ENCODE measurements at regions not wholly inside any gene's neighbourhood (a gene's known extent, or its start where the extent isn't known, plus 50 kb on each side); places are given as distances from the start of the nearest gene placed in this dataset.

- Histone ChIP-seq H3K27ac (ENCODE audit: low read length) (no peak overlapping the region), H3K9me2 (ENCODE audit: insufficient read depth, low read length) (no peaks in the 10 kb centered on the region), H3F3A (ENCODE audit: insufficient read depth, low read length, poor library complexity, severe bottlenecking) (no peaks in the 10 kb centered on the region), H2AFZ (ENCODE audit: low read depth, low read length) (no peak overlapping the region), H3K9ac (ENCODE audit: low read length) (no peak overlapping the region), H4K20me1 (ENCODE audit: insufficient read depth) (no peaks in the 10 kb centered on the region), H3K79me2 (replicated peaks; ENCODE audit: insufficient read depth, low read length) (no peaks in the 10 kb centered on the region), H3K36me3 (ENCODE audit: insufficient read depth, low read length) (no peaks in the 10 kb centered on the region), H3K4me3 (ENCODE audit: low read length) (no peak overlapping the region), H3K9me3 (ENCODE audit: low read length) (no peaks in the 10 kb centered on the region), H3K4me2 (ENCODE audit: low read length) (no peak overlapping the region), H3K27me3 (ENCODE audit: insufficient read depth, low read depth, low read length) (no peaks in the 10 kb centered on the region)
- no peak for TF ChIP-seq SMC3 (conservative IDR thresholded peaks at IDR 0.05; ENCODE audit: poor library complexity)
- no peak for TF ChIP-seq POLR2AphosphoS5 (IDR thresholded peaks at IDR 0.05)
- no peak for TF ChIP-seq EP300 (conservative IDR thresholded peaks at IDR 0.05; ENCODE audit: poor library complexity, severe bottlenecking)
- TF ChIP-seq, protein P1, sequence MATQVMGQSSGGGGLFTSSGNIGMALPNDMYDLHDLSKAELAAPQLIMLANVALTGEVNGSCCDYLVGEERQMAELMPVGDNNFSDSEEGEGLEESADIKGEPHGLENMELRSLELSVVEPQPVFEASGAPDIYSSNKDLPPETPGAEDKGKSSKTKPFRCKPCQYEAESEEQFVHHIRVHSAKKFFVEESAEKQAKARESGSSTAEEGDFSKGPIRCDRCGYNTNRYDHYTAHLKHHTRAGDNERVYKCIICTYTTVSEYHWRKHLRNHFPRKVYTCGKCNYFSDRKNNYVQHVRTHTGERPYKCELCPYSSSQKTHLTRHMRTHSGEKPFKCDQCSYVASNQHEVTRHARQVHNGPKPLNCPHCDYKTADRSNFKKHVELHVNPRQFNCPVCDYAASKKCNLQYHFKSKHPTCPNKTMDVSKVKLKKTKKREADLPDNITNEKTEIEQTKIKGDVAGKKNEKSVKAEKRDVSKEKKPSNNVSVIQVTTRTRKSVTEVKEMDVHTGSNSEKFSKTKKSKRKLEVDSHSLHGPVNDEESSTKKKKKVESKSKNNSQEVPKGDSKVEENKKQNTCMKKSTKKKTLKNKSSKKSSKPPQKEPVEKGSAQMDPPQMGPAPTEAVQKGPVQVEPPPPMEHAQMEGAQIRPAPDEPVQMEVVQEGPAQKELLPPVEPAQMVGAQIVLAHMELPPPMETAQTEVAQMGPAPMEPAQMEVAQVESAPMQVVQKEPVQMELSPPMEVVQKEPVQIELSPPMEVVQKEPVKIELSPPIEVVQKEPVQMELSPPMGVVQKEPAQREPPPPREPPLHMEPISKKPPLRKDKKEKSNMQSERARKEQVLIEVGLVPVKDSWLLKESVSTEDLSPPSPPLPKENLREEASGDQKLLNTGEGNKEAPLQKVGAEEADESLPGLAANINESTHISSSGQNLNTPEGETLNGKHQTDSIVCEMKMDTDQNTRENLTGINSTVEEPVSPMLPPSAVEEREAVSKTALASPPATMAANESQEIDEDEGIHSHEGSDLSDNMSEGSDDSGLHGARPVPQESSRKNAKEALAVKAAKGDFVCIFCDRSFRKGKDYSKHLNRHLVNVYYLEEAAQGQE (IDR thresholded peaks at IDR 0.05; ENCODE audit: borderline replicate concordance): no peak
Observed at GRCh38 chr14:86540636-86541247, 1010.8 kb downstream of the FLRT2 start.

GRCh38 chr14:86539361-86540070 lies 1009.6 kb downstream of the FLRT2 start:
- Histone ChIP-seq H3K4me2 (ENCODE audit: low read length) (no peak overlapping the region), H3F3A (ENCODE audit: insufficient read depth, low read length, poor library complexity, severe bottlenecking) (no peaks in the 10 kb centered on the region), H3K9me3 (ENCODE audit: low read length) (no peaks in the 10 kb centered on the region), H4K20me1 (ENCODE audit: insufficient read depth) (no peaks in the 10 kb centered on the region), H3K9ac (ENCODE audit: low read length) (no peak overlapping the region), H3K27me3 (ENCODE audit: insufficient read depth, low read depth, low read length) (no peaks in the 10 kb centered on the region), H3K27ac (ENCODE audit: low read length) (no peak overlapping the region), H3K9me2 (ENCODE audit: insufficient read depth, low read length) (no peaks in the 10 kb centered on the region), H3K36me3 (ENCODE audit: insufficient read depth, low read length) (no peaks in the 10 kb centered on the region), H2AFZ (ENCODE audit: low read depth, low read length) (no peak overlapping the region), H3K4me3 (ENCODE audit: low read length) (no peak overlapping the region), H3K79me2 (replicated peaks; ENCODE audit: insufficient read depth, low read length) (no peaks in the 10 kb centered on the region)
- TF ChIP-seq, protein P1 (IDR thresholded peaks at IDR 0.05; ENCODE audit: borderline replicate concordance): no peak
- TF ChIP-seq TAF1 (IDR thresholded peaks at IDR 0.05; ENCODE audit: low read depth): no peak
- TF ChIP-seq SMC3 (conservative IDR thresholded peaks at IDR 0.05; ENCODE audit: poor library complexity): no peak
- no peak for TF ChIP-seq EP300 (conservative IDR thresholded peaks at IDR 0.05; ENCODE audit: poor library complexity, severe bottlenecking)
- no peak for TF ChIP-seq POLR2AphosphoS5 (IDR thresholded peaks at IDR 0.05)
- TF ChIP-seq CTCF (IDR thresholded peaks at IDR 0.05; ENCODE audit: poor library complexity, severe bottlenecking): no peak
- no peak for TF ChIP-seq RAD21 (conservative IDR thresholded peaks at IDR 0.05)
- TF ChIP-seq MXI1 (conservative IDR thresholded peaks at IDR 0.05; ENCODE audit: poor library complexity, severe bottlenecking): no peak
- TF ChIP-seq EZH2 (IDR thresholded peaks at IDR 0.05; ENCODE audit: borderline replicate concordance, insufficient read depth, low read length, poor library complexity, severe bottlenecking): no peak
